ENCODE measurements at regions not wholly inside any gene's neighbourhood (a gene's known extent, or its start where the extent isn't known, plus 50 kb on each side); places are given as distances from the start of the nearest gene placed in this dataset. TPM values are rescaled to one million over a fixed set of nuclear protein-coding genes. Genes with fewer than 3 reads are reported as not detected.
"Not testable (repeated sequence)": the region's sequence is repeated elsewhere in the genome, so short reads cannot be mapped to it uniquely, and the experiment has no call there.

DNA sequence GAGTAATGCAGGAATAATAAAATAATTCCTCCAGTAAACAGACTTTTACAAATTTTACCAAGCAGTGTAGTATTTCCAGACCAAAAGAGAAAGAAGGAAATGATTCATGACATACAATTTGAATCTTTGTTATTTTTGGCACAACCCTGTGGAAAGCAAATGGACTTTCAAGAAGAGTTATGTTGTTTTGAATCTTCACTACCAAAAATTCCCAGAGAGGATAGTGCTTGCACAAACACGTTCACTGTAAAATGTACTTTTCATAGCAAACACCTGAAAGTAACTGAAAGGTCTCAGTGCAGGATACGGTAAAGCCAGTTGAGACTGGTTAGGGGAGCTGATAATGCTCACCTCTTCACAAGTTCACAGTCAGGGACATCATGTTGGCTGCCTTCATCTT is 107.1 kb downstream of the USP22 start:
- peak; percentile 83 for DNase-seq (ENCODE audit: low read depth)

DNA sequence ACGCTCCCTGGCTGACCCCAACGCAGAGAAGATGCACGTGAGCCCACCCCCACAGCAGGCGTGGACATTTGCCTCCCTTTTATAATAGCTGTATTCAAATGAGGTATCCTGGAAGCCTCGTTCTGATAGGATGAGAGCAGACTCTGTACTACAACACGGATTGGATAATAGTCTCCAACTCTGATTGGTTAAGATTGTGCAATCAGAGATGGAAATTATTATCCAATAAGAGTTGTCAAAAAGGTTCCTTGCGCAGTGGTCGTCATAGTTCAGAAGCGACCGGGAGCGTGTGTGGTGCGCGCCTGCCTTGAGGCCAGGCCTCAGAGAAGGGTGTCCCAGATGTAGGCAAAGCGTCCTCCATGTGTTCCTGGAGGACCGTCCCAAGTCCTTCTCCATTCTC is 104.6 kb downstream of the USP22 start:
- no peak for DNase-seq (ENCODE audit: low read depth)

- no peak for DNase-seq (ENCODE audit: low read depth)
Measured at GRCh38 chr17:20938988-20939615, 103.7 kb downstream of the USP22 start.

- DNase-seq (ENCODE audit: low read depth), result no peak
Measured at GRCh38 chr17:20941872-20942271, 100.9 kb downstream of the USP22 start.

GRCh38 chr17:20944014-20944865 is 98.6 kb downstream of the USP22 start:
- DNase-seq (ENCODE audit: low read depth), result peak; percentile 31

GRCh38 chr17:20947708-20948107 is 95.1 kb downstream of the USP22 start:
- not testable (repeated sequence) for DNase-seq (ENCODE audit: low read depth)

- DNase-seq (ENCODE audit: low read depth), result no peak
Measured at GRCh38 chr17:20948984-20949777, 93.6 kb downstream of the USP22 start.

Small RNAs in the stretch of these regions (small RNA-seq; reads per million reads assigned to genes)
- gene AC087499.6 (not detected), gene RNU6-1178P (not detected)
